LoVo (cell line): ENCODE measurements at regions not wholly inside any gene's neighbourhood (a gene's known extent, or its start where the extent isn't known, plus 50 kb on each side); places are given as distances from the start of the nearest gene placed in this dataset.
"Not testable (repeated sequence)": the region's sequence is repeated elsewhere in the genome, so short reads cannot be mapped to it uniquely, and the experiment has no call there.

Experiments
- DNase-seq: peaks from one replicate; pipeline ENCODE4 v3.0.0-alpha.2; 2016; ENCODE audit warnings: low spot score

GRCh38 chr9:135294836-135295235, 184.7 kb upstream of the PPP1R26 start:
- DNase-seq, result no peak

GRCh38 chr9:135295551-135296300, 183.9 kb upstream of the PPP1R26 start:
- DNase-seq, result no peak

DNA sequence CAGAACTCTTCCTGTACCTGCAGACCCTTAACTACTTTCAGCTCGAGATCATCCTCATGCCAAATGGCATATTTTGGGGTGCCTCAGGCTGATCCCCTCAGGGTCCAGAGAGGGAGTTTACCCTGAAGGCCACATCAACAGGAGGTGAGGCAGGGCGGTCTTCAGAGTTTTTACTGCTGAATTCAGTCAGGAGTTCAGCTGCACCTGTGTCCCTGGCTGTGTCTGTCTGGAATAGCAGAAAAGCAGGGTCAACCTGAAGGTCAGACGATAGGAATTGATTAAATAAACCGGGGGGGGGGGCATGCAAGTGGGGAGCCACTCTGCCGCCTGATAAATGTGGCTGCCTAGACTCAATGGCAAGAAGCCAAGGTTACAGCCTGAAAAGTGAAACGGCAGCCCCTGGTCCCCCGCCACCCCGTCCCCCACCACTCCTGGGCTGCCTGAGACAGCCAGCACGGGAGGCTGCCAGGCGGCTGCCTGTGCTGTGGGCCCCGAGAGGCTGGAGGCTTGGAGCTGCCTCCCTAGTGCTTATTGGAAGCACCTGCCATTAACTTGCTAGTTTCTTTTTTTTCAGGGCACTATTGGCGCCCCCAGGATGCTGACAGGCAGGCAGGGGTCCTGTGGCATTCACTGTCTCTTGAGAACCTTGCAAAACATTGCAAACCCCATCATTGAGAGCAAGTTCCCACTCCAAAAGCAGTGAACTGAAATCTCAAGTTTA, 182.7 kb upstream of the PPP1R26 start:
- no peak for DNase-seq

DNA sequence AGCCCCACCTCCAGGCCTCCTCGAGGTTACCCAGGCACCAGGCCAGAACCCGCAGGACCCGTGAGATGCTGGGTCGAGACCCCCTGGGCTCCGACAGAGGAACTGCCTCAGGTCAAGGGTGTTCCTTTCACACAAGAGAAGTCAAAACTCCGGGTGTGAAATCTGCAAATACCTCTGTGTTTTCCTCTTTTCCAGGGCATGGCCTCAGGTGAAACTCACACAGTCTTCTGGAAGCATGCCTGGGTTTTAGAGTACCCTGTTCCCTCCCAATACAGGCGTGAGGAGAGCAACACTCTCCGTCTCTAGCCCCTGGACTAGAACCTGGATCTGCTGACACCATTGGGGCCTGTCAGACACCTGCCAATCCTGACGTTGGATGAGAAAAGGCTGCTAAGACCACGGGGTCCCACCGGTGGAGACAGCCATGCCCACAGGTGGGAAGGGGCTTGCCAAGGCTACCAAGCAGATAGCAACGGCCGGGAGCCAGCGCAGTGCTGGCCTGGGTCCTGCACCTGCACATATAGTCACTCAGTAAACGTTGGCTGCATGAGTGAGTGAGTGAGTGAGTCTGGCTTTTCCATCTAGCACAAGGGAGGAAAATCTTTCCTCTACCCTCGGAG, 182.0 kb upstream of the PPP1R26 start:
- no peak for DNase-seq

DNA sequence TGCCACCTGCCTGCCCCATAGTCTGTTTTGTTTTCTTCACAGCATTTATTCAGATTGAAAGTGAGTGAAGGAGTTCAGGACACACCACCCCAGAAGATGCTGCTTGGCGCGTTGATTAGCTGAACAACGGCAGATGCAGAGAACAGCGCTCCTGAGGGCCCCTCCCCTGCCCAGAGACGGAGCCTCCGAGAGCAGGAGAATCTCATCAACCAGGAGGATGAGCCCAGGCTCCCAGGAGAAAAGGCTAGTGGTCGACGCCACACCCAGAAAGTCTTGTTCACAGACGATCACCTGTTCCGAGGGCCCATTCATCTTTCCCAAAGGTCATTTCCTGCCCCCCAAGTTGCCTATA, 180.4 kb upstream of the PPP1R26 start:
- DNase-seq, result no peak

DNA sequence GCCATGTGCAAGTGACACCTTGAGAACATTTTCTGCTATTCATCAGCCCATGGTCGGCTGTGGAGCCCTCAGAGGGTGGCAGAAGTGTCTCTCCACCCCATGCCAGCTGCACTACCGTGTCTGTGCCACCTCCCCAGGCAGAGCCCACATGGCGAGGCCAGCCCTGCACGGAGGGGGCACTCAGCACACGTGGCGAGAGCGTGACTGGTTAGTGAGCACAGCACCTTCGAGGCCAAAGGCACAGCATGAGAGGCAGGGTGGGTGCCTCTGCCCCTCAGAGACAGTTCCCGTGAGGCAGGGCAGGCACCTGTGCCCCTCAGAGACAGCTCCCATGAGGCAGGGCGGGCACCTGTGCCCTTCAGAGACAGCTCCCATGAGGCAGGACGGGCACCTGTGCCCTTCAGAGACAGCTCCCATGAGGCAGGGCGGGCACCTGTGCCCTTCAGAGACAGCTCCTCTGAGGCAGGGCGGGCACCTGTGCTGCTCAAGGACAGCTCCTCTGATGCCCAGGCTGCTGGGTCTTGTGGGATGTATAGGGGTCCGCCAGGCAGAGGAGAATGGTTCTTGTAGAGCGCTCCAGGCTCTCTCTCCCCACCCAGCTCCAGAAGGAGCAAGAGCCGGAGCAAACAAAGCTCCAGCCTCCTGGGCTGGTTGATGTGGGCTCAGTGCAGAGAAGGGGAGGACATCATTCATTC, 179.8 kb upstream of the PPP1R26 start:
- no peak for DNase-seq

DNA sequence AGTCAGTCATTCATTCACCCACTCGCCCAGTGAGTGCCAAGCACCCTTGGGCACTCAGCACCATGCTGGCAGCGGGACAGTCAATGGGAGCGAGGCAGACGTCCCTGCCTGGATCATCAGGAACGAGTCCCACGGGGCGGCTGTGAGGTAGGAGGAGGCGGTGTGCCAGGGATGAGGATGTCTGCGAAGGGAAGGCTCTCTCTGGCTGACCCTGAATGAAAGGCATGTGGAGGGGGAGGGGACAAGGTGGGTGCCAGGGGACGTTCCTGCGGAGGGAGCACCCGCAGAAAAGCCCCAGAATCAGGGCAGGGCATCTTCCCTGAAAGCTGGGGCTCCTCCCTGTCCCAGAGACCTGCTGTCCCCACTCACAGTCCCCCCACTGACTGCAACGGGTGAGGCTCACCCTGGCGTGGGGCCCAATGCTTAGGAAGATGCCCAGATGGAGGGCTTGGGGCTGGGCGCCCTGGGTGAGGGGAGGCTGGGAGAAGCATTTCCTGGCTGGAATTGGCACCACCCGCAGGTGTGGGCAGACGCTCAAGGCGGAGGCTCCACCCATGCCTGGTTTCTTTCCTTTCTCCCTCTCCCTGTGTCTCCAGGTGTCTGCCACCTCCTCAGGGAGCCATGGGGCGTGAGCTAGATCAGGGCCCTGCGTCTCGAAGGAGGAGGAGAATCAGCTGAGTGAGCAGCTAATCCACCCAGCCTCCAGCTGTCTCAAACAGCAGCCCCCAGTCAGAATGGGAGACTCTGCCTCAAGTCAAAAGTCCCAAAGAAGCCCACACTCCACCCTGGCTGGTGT, 179.0 kb upstream of the PPP1R26 start:
- DNase-seq, result no peak

GRCh38 chr9:135301271-135302263, 178.0 kb upstream of the PPP1R26 start:
- no peak for DNase-seq

GRCh38 chr9:135302329-135303279, 177.0 kb upstream of the PPP1R26 start:
- no peak for DNase-seq

DNA sequence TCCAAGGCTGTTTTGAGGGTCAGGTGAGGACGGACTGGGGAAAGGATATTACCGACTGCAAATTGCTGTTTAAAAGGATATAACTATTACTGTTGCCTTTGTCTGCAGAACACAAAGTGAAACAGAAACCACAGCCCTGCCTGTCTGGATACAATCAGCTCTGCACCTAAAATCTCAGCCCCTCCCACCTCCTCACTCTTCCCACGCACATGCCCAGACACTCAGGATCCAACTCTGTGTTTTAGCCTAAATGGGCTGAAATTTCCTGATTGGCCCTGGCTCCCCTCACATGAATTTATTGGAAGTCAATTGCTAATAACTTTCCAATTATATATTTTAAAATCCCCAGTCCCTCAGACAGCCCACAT, 176.3 kb upstream of the PPP1R26 start:
- no peak for DNase-seq

GRCh38 chr9:135303865-135304499, 175.6 kb upstream of the PPP1R26 start:
- no peak for DNase-seq

GRCh38 chr9:135304886-135305285, 174.7 kb upstream of the PPP1R26 start:
- DNase-seq, result no peak

GRCh38 chr9:135305546-135306180, 173.9 kb upstream of the PPP1R26 start:
- no peak for DNase-seq

- DNase-seq, result no peak
Measured at GRCh38 chr9:135306699-135307098, 172.9 kb upstream of the PPP1R26 start.

DNA sequence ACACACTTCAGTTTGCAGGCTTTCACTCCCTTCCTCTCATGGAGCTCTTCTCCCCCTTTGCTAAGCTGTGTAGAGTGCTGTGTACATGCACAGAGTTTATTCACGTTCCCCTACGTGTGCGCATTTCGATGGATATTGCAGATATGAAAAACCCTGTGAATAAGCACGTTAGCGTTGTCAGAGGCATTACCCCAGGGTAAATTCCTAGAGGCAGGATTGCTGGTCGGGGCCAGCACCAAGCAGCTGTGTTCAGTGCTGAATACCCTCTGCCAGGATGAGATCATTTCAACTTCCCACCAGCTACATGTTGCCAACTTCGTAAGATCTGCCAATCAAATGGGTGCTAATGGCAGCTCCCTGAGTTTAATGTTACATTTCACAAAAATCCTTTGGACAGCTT, 172.3 kb upstream of the PPP1R26 start:
- no peak for DNase-seq

GRCh38 chr9:135307919-135308318, 171.7 kb upstream of the PPP1R26 start:
- not testable (repeated sequence) for DNase-seq

DNA sequence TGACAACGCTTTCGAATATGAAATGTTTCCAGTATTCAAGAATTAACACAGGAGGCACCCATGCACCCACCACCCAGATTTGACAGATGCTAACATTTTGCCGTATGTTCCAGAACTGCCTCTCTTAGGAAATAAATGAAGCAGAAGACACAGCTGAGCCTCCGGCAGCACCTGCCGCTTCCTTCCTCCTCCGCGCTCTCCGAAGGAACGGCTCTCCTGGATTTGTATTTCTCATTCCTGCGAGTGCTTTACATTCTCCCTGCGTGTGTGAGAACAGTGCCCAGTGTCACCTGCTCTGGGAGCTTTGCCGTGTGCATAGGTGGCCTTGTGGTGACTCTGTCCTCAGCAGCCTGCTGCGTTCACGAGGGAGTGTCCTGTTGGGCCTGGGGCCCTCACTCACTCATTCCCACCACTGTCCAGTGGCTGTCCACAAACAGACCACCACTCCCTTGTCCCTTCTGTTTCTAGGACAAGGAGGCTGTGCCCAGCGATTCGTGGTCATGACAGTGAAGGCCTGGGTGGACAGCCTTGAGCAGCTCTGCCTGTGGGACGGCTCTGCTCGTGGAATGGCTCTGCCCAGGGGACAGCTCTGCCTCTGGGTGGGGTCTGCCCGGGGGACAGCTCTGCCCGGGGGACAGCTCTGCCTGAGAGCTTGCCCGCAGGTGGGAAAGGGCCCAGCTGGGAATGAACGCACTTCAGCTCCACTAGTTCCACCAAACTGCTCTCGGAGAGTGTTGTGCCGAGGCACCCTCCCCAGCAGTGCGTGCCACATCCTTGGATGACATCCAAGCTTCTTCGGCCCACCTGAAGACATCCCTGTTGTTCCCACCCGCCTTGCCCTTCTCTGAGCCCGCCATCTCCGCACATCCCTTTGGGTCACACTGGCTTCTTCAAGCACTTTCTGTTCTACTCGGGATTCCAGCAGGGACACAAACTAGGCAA, 170.5 kb upstream of the PPP1R26 start:
- DNase-seq, result no peak
